ENCODE measurements at regions not wholly inside any gene's neighbourhood (a gene's known extent, or its start where the extent isn't known, plus 50 kb on each side); places are given as distances from the start of the nearest gene placed in this dataset.
A peak's percentile ranks its signal among the peaks of the same experiment; 100 is the strongest.

DNA sequence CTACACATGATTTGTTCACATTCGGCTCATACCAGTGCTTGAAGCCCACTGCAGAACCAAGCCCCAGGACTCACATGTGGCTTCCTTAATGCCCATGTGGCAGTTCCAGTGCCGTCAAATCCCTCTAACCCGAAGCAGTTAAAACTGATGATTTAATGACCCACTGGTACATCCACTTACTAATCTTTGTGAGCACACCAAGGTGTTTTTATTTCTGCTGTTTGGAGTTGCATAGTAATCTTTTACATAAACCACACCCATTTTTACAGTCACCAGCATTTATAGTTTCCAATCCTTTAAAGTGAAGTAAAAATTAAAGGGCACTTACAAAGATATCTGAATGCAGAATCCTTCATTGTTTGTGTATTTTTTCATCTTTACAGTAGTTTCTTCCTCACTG, 232.0 kb downstream of the ANKRD60 start:
- no peaks in the 10 kb centered on the region for H3K27me3 ChIP-seq (replicated peaks in 2 of 5; ENCODE audit: control insufficient read depth in 4 of 5, insufficient read depth in 5 of 5, low read length in 4 of 5)
- 100% methylated on average over 1 of the region's 3 CpGs for whole genome bisulfite sequencing (ENCODE audit: insufficient coverage)
- DNase-seq = peak in 1 of 3 donors; percentile 17
- ChIA-PET POLR2A (no interaction called here), CTCF (no interaction called here)
- peaks cover 0 to 29% (median 12%) of the 10 kb centered on the region in 4 experiments for H3K4me1 ChIP-seq (ENCODE audit: control extremely low read depth in 1 of 4, control insufficient read depth in 4 of 4, insufficient read depth in 4 of 4, low read length in 3 of 4)
- no peaks in the 10 kb centered on the region for H3K36me3 ChIP-seq (ENCODE audit: control insufficient read depth in 4 of 4, insufficient read depth in 4 of 4, low read length in 3 of 4)
- no peak overlapping the region for H3K27ac ChIP-seq (ENCODE audit: insufficient read depth in 1 of 2, low read depth in 1 of 2, low read length in 2 of 2, poor library complexity in 1 of 2, severe bottlenecking in 2 of 2)
- no peaks in the 10 kb centered on the region for H3K9me3 ChIP-seq (ENCODE audit: control extremely low read depth in 1 of 5, control insufficient read depth in 4 of 5, insufficient read depth in 2 of 5, low read depth in 1 of 5, low read length in 4 of 5)
- H3K4me3 ChIP-seq (ENCODE audit: control insufficient read depth in 1 of 7, extremely low read depth in 1 of 7, insufficient read depth in 4 of 7, low read depth in 2 of 7, low read length in 6 of 7) = no peak overlapping the region

DNA sequence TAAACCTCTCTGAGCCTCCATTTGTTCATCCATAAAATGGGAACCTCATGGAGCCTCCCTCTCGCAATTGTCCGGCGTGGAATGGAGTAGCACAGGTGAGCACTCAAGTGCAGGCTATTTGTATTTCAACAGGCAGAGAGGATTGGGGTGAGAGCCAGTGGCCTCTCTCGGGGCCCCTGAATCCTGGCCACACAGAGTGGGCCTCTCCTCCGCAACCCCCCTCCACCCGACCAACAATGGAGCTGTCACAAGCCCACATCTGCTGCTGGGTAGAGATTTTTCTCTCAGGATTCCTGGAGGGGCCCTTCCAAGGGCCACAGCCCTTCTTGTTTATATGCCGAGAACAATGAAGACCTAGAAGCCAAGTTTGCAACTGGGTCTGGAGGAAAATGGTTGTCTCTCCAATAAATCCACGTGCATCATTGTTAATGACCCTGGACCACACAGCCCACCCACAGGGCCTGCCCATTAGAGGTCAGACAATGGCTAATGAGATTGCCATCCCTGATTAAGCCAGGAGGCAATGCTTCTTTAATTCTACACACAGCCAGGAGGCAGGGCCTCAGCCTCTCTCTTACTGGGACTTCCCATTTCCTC, 233.0 kb downstream of the ANKRD60 start:
- Histone ChIP-seq H3K4me1 (ENCODE audit: control extremely low read depth in 1 of 4, control insufficient read depth in 4 of 4, insufficient read depth in 4 of 4, low read length in 3 of 4) (peaks cover 0 to 26% (median 12%) of the 10 kb centered on the region in 4 experiments), H3K27ac (ENCODE audit: insufficient read depth in 1 of 2, low read depth in 1 of 2, low read length in 2 of 2, poor library complexity in 1 of 2, severe bottlenecking in 2 of 2) (no peak overlapping the region), H3K4me3 (ENCODE audit: control insufficient read depth in 1 of 7, extremely low read depth in 1 of 7, insufficient read depth in 4 of 7, low read depth in 2 of 7, low read length in 6 of 7) (no peak overlapping the region), H3K36me3 (ENCODE audit: control insufficient read depth in 4 of 4, insufficient read depth in 4 of 4, low read length in 3 of 4) (no peaks in the 10 kb centered on the region), H3K9me3 (ENCODE audit: control extremely low read depth in 1 of 5, control insufficient read depth in 4 of 5, insufficient read depth in 2 of 5, low read depth in 1 of 5, low read length in 4 of 5) (no peaks in the 10 kb centered on the region), H3K27me3 (replicated peaks in 2 of 5; ENCODE audit: control insufficient read depth in 4 of 5, insufficient read depth in 5 of 5, low read length in 4 of 5) (no peaks in the 10 kb centered on the region)
- 94% methylated on average over 8 of the region's 8 CpGs for WGBS (ENCODE audit: insufficient coverage)
- ChIA-PET CTCF (no interaction called here), POLR2A (no interaction called here)
- DNase-seq = no peak

DNA sequence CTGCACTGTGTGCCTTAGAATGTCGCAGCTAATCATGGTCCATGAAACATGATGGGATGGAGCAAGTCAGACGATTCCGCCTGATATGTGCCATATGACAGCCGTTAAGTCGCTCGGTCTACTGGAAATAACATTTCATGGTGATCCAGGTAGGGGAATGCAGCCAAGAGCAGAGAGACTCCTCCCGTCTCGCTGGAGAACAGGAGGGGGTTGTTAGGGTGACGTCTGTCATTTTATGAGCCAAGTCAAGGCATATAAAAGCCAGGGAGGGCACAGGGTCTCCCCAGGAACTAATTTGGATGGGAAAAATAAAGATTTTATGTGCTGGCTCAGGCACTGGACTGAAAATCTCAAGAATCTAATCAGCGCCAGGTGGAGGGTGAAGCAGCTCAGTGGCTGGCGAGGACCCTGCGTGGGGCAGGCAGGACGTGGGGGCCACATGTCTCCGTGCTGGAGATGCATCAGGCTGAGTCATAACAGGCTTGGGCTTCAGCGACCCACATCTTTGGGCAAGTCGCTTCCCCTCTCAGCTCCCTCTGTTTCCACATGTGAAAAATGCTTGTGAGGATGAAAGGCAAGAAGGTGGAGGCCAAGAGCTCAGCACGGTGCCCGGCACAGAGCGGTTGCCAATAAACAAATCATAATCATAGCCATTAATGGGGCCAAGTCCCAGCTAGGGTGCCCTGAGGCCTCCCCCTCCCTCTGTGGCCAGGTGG, 234.6 kb downstream of the ANKRD60 start:
- no peak for DNase-seq
- 97% methylated on average over 16 of the region's 19 CpGs for WGBS (ENCODE audit: insufficient coverage)
- H3K4me3 ChIP-seq (ENCODE audit: control insufficient read depth in 1 of 7, extremely low read depth in 1 of 7, insufficient read depth in 4 of 7, low read depth in 2 of 7, low read length in 6 of 7) = no peak overlapping the region
- H3K9me3 ChIP-seq (ENCODE audit: control extremely low read depth in 1 of 5, control insufficient read depth in 4 of 5, insufficient read depth in 2 of 5, low read depth in 1 of 5, low read length in 4 of 5) = no peaks in the 10 kb centered on the region
- H3K36me3 ChIP-seq (ENCODE audit: control insufficient read depth in 4 of 4, insufficient read depth in 4 of 4, low read length in 3 of 4) = no peaks in the 10 kb centered on the region
- ChIA-PET POLR2A (no interaction called here), CTCF (no interaction called here)
- peaks cover 0 to 11% (median 4%) of the 10 kb centered on the region in 4 experiments for H3K4me1 ChIP-seq (ENCODE audit: control extremely low read depth in 1 of 4, control insufficient read depth in 4 of 4, insufficient read depth in 4 of 4, low read length in 3 of 4)
- H3K27me3 ChIP-seq (replicated peaks in 2 of 5; ENCODE audit: control insufficient read depth in 4 of 5, insufficient read depth in 5 of 5, low read length in 4 of 5) = no peaks in the 10 kb centered on the region
- no peak overlapping the region for H3K27ac ChIP-seq (ENCODE audit: insufficient read depth in 1 of 2, low read depth in 1 of 2, low read length in 2 of 2, poor library complexity in 1 of 2, severe bottlenecking in 2 of 2)

DNA sequence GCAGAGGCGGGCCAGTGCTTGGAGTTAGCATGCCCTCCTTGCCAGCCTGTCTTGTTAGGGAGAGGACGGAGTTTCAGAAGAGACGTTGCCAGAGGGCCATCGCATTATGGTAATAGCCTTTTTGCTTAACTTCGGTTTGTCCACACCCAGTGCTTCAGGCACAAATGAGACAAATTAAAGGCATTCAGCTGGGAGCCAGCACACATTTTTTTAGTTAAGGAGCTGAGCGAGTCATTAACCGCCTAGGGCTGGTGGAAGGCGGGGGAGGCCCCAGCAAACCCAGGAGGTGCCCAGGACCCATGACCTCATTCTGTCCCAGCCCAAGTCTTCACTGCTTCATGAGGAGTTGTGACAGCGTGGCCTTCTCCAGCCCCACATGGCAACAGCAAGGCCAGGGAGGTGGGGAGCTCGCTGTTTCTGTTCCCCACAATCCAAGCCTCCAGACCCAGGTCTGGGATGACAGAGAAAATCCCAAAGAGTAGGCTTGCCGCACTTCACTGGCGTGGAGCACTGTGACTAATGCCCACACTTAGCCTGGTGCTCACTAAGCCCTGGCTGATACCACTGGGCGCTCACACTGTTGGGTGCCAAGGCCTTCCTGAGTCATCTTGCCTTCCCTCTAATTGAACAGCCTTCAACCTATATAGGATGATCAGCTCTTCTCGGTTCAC, 237.1 kb downstream of the ANKRD60 start:
- no peak for DNase-seq
- Histone ChIP-seq H3K9me3 (ENCODE audit: control extremely low read depth in 1 of 5, control insufficient read depth in 4 of 5, insufficient read depth in 2 of 5, low read depth in 1 of 5, low read length in 4 of 5) (no peaks in the 10 kb centered on the region), H3K36me3 (ENCODE audit: control insufficient read depth in 4 of 4, insufficient read depth in 4 of 4, low read length in 3 of 4) (no peaks in the 10 kb centered on the region), H3K27ac (ENCODE audit: insufficient read depth in 1 of 2, low read depth in 1 of 2, low read length in 2 of 2, poor library complexity in 1 of 2, severe bottlenecking in 2 of 2) (no peak overlapping the region), H3K4me1 (ENCODE audit: control extremely low read depth in 1 of 4, control insufficient read depth in 4 of 4, insufficient read depth in 4 of 4, low read length in 3 of 4) (no peaks in the 10 kb centered on the region), H3K4me3 (ENCODE audit: control insufficient read depth in 1 of 7, extremely low read depth in 1 of 7, insufficient read depth in 4 of 7, low read depth in 2 of 7, low read length in 6 of 7) (no peak overlapping the region), H3K27me3 (replicated peaks in 2 of 5; ENCODE audit: control insufficient read depth in 4 of 5, insufficient read depth in 5 of 5, low read length in 4 of 5) (peaks cover 0 to 2% (median 0%) of the 10 kb centered on the region in 5 experiments)
- ChIA-PET POLR2A (no interaction called here), CTCF (no interaction called here)
- WGBS (ENCODE audit: insufficient coverage) = 97% methylated on average over 14 of the region's 14 CpGs

DNA sequence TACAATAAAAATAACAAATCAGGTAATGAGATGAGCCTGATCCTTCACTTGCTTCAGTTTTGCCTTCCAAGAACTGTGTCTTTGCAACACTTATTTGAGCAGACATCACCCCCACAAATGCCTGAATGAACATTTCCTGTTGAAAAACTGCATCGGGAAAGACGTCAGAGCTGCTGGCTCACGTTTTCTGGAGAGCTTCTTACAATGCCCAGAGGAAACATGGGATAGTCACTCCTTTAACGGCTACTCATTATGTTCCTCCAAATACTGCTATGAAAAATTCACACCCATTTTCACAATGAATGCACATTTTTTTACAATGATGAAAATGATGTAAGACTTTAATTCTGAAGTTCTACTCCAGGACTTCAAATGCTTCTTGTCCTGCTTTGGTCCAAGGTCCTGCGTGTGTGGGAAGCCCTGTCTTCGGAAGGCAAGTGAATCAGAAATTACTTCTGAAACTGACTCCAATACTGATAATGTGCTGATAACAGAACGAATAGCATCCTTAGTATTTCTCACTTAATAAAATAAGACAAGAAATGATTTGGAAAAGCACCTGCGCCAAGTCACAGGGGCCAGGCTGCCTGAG, 238.0 kb downstream of the ANKRD60 start:
- ChIA-PET POLR2A (no interaction called here), CTCF (no interaction called here)
- H3K27me3 ChIP-seq (replicated peaks in 2 of 5; ENCODE audit: control insufficient read depth in 4 of 5, insufficient read depth in 5 of 5, low read length in 4 of 5) = peaks cover 0 to 2% (median 0%) of the 10 kb centered on the region in 5 experiments
- H3K4me3 ChIP-seq (ENCODE audit: control insufficient read depth in 1 of 7, extremely low read depth in 1 of 7, insufficient read depth in 4 of 7, low read depth in 2 of 7, low read length in 6 of 7) = no peak overlapping the region
- H3K27ac ChIP-seq (ENCODE audit: insufficient read depth in 1 of 2, low read depth in 1 of 2, low read length in 2 of 2, poor library complexity in 1 of 2, severe bottlenecking in 2 of 2) = no peak overlapping the region
- no peaks in the 10 kb centered on the region for H3K36me3 ChIP-seq (ENCODE audit: control insufficient read depth in 4 of 4, insufficient read depth in 4 of 4, low read length in 3 of 4)
- no peaks in the 10 kb centered on the region for H3K9me3 ChIP-seq (ENCODE audit: control extremely low read depth in 1 of 5, control insufficient read depth in 4 of 5, insufficient read depth in 2 of 5, low read depth in 1 of 5, low read length in 4 of 5)
- DNase-seq = no peak
- no peaks in the 10 kb centered on the region for H3K4me1 ChIP-seq (ENCODE audit: control extremely low read depth in 1 of 4, control insufficient read depth in 4 of 4, insufficient read depth in 4 of 4, low read length in 3 of 4)
- WGBS (ENCODE audit: insufficient coverage) = 40% methylated on average over 1 of the region's 8 CpGs

DNA sequence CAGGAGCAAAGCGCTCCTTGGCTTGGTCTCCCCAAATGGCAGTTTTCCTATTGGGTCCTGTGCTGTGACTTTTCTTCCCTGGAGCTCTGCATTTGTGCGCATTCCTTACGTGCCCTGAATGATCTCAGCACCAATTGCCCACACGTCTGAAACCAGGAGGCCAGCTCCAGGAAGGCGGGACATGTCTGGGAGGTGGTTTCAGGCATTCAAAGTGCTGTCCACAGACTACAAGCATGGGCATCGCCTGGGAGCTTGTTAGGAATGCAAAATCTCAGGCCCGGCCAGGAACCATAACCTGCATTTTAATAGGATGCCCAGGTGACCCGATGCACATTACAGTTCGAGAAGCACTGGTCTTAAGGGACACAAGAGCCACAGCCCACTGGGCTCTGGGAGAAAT, 239.6 kb downstream of the ANKRD60 start:
- Histone ChIP-seq H3K4me1 (ENCODE audit: control extremely low read depth in 1 of 4, control insufficient read depth in 4 of 4, insufficient read depth in 4 of 4, low read length in 3 of 4) (no peaks in the 10 kb centered on the region), H3K27me3 (replicated peaks in 2 of 5; ENCODE audit: control insufficient read depth in 4 of 5, insufficient read depth in 5 of 5, low read length in 4 of 5) (peaks cover 0 to 2% (median 0%) of the 10 kb centered on the region in 5 experiments), H3K4me3 (ENCODE audit: control insufficient read depth in 1 of 7, extremely low read depth in 1 of 7, insufficient read depth in 4 of 7, low read depth in 2 of 7, low read length in 6 of 7) (no peak overlapping the region), H3K27ac (ENCODE audit: insufficient read depth in 1 of 2, low read depth in 1 of 2, low read length in 2 of 2, poor library complexity in 1 of 2, severe bottlenecking in 2 of 2) (no peak overlapping the region), H3K36me3 (ENCODE audit: control insufficient read depth in 4 of 4, insufficient read depth in 4 of 4, low read length in 3 of 4) (no peaks in the 10 kb centered on the region), H3K9me3 (ENCODE audit: control extremely low read depth in 1 of 5, control insufficient read depth in 4 of 5, insufficient read depth in 2 of 5, low read depth in 1 of 5, low read length in 4 of 5) (no peaks in the 10 kb centered on the region)
- 98% methylated on average over 9 of the region's 9 CpGs for WGBS (ENCODE audit: insufficient coverage)
- ChIA-PET POLR2A (no interaction called here), CTCF (no interaction called here)
- no peak for DNase-seq

DNA sequence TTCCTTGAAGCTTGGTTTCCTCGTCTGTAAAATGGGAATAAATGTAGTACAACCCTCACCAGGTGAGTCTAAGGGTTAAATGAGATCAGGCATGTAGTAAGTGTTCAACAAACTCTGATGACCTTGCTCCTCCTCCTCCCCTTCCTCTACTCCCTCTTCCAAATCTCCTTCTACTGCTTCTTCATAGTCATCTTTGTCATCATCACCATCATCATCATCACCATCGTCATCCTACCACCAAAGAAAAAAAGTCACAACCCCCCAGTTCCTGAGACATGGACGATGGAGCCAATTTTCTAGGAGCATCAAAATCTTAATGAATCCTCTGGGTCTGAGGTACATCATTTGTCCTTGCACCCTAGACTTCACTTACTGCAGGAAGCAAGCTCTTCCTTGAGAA, 240.0 kb downstream of the ANKRD60 start:
- ChIA-PET CTCF (no interaction called here), POLR2A (no interaction called here)
- 100% methylated on average over 1 of the region's 3 CpGs for WGBS (ENCODE audit: insufficient coverage)
- peaks cover 0 to 2% (median 0%) of the 10 kb centered on the region in 5 experiments for H3K27me3 ChIP-seq (replicated peaks in 2 of 5; ENCODE audit: control insufficient read depth in 4 of 5, insufficient read depth in 5 of 5, low read length in 4 of 5)
- no peak overlapping the region for H3K4me3 ChIP-seq (ENCODE audit: control insufficient read depth in 1 of 7, extremely low read depth in 1 of 7, insufficient read depth in 4 of 7, low read depth in 2 of 7, low read length in 6 of 7)
- no peaks in the 10 kb centered on the region for H3K9me3 ChIP-seq (ENCODE audit: control extremely low read depth in 1 of 5, control insufficient read depth in 4 of 5, insufficient read depth in 2 of 5, low read depth in 1 of 5, low read length in 4 of 5)
- no peaks in the 10 kb centered on the region for H3K36me3 ChIP-seq (ENCODE audit: control insufficient read depth in 4 of 4, insufficient read depth in 4 of 4, low read length in 3 of 4)
- H3K4me1 ChIP-seq (ENCODE audit: control extremely low read depth in 1 of 4, control insufficient read depth in 4 of 4, insufficient read depth in 4 of 4, low read length in 3 of 4) = no peaks in the 10 kb centered on the region
- H3K27ac ChIP-seq (ENCODE audit: insufficient read depth in 1 of 2, low read depth in 1 of 2, low read length in 2 of 2, poor library complexity in 1 of 2, severe bottlenecking in 2 of 2) = no peak overlapping the region
- no peak for DNase-seq

All from common myeloid progenitor, CD34-positive (primary cell).